Activated CD8-positive, alpha-beta memory T cell treated with anti-CD3 and anti-CD28 coated beads, Interleukin-2, amount 50 U/mL, for 1 hour (primary cell): ENCODE measurements at regions not wholly inside any gene's neighbourhood (a gene's known extent, or its start where the extent isn't known, plus 50 kb on each side); places are given as distances from the start of the nearest gene placed in this dataset.
"Not testable (repeated sequence)": the region's sequence is repeated elsewhere in the genome, so short reads cannot be mapped to it uniquely, and the experiment has no call there.

Experiments used
- DNase-seq: peaks from one replicate; pipeline ENCODE4 v3.0.0-alpha.2; 2020; ENCODE audit errors: extremely low read depth

DNA sequence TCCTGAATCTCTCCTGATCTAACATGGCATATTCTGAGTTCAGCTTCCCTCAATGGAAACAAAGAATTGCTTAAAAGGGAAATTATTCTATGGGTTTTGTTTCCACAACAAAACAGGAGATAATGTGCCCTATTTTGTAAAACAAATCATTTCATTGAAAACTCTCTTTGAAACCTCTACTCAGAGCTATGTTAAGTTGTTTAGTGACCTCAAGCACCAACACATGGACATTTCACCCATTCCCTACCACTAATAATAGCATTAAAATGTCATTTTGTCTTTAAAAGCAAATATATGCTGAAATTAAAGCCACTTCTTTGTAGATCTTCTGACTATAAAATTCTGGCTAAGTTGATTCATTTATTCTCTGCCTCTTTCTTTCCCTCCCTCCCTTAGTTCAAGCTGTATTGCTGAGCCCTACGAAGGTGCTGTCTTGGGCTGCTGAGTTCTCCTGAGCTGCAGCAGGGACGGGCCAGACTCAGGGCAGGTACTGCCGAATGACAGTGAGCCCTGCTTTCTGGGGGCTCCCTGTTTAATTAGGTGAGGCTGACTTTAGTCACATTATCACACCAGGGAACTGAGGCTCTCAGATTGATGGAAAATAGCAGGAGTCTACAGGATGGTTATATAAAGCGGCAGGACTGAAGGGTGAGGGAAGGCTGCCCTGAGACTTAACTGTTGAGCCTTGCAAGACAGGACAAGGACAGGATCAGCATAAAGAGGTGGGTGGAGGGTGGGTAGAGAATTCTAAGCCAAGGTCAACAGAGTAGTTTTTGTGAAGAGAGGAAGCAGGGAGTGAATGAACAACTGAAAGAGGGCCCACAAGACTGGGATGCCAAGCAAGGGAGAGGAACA, 1685.1 kb downstream of the SPATA31A7 start:
- DNase-seq = not testable (repeated sequence)

- not testable (repeated sequence) for DNase-seq
Observed at GRCh38 chr9:62877552-62877951, 1687.7 kb downstream of the SPATA31A7 start.

DNA sequence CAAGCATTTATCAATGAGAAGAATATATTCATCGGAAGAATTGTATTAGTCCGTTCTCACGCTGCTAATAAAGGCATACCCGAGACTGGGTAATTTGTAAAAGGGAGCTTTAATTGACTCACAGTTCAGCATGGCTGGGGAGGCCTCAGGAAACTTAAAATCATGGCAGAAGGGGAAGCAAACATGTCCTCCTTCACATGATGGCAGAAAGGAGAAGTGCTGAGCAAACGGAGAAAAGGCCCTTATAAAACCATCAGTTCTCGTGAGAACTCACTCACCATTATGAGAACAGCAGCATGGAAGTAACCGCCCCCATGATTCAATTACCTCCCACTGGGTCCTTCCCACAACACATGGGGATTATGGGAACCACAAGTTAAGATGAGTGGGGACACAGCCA, 1688.2 kb downstream of the SPATA31A7 start:
- DNase-seq = not testable (repeated sequence)

GRCh38 chr9:62880453-62880852, 1690.6 kb downstream of the SPATA31A7 start:
- DNase-seq = not testable (repeated sequence)

DNA sequence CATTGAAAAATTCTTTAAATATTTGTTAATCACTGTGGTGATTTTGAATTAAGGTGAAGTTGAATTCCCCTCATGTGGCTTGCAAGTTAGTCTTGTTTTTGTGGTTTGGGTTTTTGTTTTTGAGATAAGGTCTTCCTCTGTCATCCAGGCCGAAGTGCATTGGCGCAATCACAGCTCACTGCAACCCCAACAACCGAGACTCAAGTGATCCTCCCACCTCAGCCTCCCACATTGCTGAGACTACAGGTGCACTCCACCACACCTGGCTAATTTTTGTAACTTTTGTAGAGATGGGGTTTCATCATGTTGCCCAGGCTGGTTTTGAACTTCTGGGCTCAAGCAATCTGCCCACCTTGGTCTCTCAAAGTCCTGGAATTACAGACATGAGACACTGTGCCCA, 1691.1 kb downstream of the SPATA31A7 start:
- not testable (repeated sequence) for DNase-seq

DNA sequence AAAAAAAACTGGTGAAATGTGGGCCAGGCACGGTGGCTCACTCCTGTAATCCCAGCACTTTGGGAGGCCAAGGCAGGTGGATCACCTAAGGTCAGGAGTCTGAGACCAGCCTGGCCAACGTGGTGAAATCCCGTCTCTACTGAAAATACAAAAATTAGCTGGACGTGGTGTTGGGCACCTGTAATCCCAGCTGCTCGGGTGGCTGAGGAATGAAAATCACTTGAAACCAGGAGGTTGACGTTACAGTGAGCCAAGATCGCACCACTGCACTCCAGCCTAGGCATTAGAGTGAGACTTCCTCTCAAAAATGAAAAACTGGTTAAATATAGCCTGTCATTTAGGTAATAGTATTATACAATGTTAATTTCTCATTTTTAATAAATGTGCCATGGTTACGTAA, 1692.0 kb downstream of the SPATA31A7 start:
- DNase-seq = not testable (repeated sequence)

- DNase-seq = not testable (repeated sequence)
Observed at GRCh38 chr9:62882717-62883116, 1692.9 kb downstream of the SPATA31A7 start.

DNA sequence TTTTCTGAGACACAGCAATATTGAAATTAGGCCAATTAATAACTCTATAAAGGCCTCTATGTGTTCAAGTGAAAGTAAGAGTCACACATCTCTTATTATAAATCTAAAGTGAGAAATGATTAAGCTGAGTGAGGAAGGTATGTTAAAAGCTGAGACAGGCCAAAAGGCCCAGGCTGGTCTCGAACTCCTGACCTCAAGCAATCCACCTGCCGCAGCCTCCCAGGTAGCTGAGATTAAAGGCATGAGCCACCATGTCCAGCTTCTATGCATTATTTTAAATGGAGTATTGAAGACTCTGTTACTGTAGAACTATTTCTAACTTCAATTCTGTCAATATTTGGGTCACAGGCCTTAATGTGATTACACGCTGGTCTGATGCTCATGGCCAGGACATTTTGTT, 1706.9 kb downstream of the SPATA31A7 start:
- not testable (repeated sequence) for DNase-seq

DNA sequence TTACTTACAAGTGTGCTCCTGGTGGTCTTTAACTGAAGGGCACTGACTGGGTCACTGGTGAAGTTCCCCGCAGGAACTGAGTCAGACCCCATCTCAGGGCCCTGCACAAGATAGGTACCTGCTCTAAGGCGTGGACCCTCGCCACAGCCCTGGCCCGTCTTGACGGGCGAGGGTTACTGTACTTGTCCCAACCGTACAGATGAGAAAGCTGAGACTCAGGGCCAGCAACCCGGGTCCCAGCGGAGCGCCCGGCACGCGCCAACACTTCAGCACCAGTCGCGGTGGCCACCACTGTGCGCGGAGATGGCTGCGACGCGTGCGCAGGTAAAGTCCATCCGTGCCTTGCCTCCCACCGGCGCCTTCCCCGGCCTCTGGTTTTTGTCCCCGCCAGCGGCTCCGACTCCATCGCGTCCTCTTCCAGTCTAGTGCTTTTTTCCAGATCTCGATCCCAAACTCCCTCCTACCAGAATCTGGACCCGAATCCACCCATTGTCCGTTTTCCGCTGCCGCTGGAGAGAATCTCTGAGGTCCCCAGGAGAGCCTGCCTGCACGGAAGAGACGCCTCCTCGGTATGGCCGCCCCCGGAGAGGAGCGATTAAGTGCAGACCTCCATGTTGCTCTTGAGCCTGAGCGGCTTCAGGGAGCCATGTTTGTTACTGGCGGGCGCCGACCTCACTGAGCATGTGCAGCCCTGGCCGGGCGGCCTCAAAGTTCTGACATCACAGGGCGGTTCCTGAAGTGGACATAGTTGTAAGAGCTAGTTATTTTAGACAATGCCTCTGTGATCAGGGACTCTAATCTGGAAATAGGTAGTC, 1707.8 kb downstream of the SPATA31A7 start:
- peak; percentile 19 for DNase-seq

DNA sequence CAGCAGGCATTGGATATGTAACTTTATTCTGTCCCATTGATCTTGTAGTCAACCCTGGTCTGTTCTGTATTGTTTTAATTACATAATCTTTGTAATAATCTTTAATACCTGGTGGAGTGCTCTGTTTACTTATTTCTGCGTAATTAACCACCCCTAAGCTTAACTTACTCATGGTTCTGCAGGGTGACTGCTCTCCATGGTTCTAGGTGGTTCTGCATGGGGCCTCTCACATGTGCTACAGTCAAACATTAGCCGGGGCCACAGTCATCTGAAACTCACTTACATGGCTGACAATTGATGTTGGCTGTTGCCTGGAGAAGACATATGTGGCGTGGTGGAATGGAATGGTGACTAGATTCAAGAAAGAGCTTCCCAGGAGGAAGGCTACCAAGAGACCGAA, 1709.8 kb downstream of the SPATA31A7 start:
- DNase-seq = not testable (repeated sequence)

DNA sequence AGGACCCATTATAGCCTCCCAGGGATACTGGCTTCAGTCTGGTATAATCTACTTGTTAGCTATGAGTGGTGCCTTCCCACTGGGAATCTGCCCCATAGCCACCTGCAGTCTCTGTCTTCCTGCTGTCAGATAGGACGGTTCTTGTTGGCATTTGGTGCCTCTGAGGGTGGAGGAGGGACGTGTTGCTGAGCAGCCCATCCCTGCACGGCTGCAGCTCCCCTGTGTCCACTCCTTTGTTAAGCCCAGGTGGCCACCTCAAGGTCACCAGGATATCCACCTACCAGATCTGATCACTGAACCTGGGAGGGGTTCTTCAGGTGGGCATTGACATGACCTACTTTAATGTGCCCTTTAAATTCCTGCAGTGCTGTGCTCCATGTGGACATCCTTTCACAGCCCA, 1714.2 kb downstream of the SPATA31A7 start:
- DNase-seq = not testable (repeated sequence)

- not testable (repeated sequence) for DNase-seq
Observed at GRCh38 chr9:62905722-62906121, 1715.9 kb downstream of the SPATA31A7 start.

DNA sequence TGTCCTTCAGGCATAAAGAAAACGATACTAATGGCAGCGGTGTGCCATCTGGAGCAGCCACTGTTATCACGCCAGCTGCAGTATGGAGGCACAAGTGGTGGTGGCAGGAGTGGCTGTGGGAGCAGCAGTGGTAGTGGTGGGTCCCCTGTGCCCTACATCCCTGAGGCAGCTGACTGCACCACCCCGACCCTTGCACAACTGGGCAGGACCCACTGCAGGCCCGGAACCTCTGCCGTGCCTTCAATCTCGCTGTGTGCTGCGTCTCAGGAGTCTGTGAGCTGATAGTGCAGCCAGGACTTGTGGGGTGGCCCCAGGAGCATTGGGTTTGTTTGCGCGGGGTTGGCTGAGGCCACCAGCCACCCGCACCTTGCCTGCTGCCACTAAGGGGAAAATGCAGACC, 1718.0 kb downstream of the SPATA31A7 start:
- not testable (repeated sequence) for DNase-seq

DNA sequence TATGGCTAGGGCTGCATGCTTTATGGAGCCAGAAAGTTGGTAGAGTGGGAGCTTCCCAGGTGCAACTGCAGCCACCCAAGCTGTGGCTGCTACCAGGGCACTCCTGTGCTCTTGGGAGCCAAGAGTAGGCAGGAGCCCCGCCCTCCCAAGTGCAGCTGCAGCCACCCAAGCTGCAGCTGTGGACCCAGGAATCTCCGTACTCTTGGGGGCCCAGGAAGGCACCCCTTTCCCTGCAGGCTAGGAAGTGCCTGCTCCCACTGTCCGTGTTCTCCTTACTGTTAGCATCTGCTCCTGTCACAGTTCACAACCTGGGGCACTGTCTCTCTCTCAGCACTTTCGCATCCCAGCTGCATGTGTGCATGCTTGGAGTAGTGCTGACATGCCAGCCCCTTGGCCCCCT, 1718.4 kb downstream of the SPATA31A7 start:
- DNase-seq = not testable (repeated sequence)

- DNase-seq = not testable (repeated sequence)
Observed at GRCh38 chr9:62909447-62909846, 1719.6 kb downstream of the SPATA31A7 start.

GRCh38 chr9:62912278-62912677, 1722.4 kb downstream of the SPATA31A7 start:
- DNase-seq = not testable (repeated sequence)

DNA sequence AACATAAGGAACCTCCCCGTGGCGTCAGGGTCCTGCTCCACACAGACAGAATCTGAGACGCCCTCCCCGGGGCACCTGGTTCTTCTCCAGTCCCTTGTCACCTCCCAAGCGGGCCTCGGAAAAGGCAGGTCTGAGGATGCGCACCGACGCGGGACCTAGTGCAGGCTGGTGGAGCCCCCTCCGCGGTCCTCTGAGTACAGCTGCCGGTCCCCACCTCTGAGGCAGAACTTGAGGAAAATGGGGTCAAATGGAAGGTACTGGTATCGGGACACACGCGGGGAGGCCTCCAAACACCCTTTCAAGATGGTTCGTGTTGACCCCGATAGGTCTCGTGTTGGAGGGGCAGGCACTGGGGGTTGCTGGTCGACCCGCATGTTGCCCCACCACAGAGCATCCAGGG, 1725.3 kb downstream of the SPATA31A7 start:
- not testable (repeated sequence) for DNase-seq

DNA sequence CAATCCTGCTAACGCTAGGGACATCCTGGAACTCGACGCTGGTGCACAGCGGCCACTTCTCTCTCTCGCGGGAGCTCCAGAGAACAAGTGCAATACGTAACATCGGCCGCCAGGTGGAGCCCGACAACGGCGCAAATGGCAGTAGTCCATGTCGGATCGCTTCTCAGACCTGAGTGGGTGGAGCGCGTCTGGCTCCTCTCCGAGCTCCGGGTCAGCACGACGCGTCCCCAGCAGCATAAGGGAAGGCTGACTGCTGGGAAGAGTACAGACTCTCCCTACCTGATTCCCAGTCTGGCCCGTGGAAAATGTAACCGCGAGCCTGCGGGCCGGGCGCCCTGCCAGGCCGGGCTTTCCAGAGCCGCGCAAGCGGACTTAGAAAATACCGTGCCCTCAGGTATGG, 1725.8 kb downstream of the SPATA31A7 start:
- not testable (repeated sequence) for DNase-seq

- not testable (repeated sequence) for DNase-seq
Observed at GRCh38 chr9:62918648-62919385, 1729.0 kb downstream of the SPATA31A7 start.

DNA sequence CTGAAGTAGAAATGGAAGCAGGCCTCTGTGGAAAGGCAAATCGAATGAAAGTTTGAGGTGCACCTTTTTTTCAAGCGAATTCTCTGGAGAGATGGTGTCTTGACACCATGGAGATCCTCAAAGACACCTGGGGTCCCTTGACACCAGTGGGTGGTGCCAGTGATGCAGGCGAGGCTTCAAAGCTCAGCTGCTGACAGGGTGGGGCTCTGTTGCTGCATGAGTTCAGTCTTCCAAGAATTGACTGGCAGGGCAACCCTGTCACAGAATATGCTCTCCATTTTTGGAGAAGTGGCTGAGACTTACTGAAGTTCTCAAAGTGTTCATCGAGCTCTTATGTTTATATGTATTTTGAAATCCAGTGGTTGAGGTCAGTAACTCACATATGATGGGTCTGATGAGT, 1741.6 kb downstream of the SPATA31A7 start:
- not testable (repeated sequence) for DNase-seq

DNA sequence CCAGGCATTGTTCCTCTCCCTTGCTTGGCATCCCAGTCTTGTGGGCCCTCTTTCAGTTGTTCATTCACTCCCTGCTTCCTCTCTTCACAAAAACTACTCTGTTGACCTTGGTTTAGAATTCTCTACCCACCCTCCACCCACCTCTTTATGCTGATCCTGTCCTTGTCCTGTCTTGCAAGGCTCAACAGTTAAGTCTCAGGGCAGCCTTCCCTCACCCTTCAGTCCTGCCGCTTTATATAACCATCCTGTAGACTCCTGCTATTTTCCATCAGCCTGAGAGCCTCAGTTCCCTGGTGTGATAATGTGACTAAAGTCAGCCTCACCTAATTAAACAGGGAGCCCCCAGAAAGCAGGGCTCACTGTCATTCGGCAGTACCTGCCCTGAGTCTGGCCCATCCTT, 1763.0 kb downstream of the SPATA31A7 start:
- not testable (repeated sequence) for DNase-seq
